GM21737 (cell line): ENCODE measurements at regions not wholly inside any gene's neighbourhood (a gene's known extent, or its start where the extent isn't known, plus 50 kb on each side); places are given as distances from the start of the nearest gene placed in this dataset.
A peak's percentile ranks its signal among the peaks of the same experiment; 100 is the strongest.

ENCODE experiments used
- ATAC-seq: cut with Tn5 transposase; IDR thresholded peaks from one replicate; pipeline ENCODE4 v1.9.1; 2021; ENCODE audit warnings: mild to moderate bottlenecking, moderate library complexity; ENCODE audit not compliant: unreplicated experiment

DNA sequence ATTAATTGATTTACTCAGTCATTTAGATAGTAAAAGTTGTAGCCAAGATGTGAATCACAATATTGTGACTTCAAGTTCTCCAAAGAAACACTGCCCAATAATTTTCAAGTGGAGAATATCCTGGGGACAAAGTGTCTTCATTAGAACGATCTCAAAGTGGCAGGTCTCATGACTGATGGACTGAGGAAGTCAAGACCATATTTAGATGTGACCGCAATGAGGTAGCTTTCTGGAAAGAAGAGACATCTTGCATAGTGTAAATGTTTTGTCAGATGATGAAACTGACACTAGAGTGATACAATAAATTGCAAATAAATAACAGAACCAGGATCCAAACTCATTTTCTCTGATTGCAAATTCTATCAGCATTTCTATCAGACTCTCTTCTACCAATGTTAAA is 1476.9 kb downstream of the EFNB2 start:
- ATAC-seq: no peak

DNA sequence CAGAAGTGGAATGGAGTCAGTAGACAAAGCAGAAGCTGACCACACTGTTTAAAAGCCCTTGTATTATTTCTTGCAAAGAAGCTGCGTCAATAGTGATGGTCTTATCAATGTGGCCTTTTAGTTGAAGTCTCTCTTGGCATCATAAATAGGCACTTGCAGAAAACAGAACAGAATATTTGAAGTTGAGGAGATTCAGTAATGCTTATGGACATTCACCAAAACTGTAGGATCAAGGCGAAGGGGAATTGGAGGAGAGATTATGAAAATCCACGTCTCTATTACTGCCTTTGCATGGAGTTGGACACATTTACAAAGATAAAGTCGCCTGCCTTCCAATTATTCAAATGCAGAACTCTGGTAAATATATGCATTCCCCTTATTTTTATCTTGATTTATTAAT is 1482.8 kb downstream of the EFNB2 start:
- ATAC-seq: no peak

DNA sequence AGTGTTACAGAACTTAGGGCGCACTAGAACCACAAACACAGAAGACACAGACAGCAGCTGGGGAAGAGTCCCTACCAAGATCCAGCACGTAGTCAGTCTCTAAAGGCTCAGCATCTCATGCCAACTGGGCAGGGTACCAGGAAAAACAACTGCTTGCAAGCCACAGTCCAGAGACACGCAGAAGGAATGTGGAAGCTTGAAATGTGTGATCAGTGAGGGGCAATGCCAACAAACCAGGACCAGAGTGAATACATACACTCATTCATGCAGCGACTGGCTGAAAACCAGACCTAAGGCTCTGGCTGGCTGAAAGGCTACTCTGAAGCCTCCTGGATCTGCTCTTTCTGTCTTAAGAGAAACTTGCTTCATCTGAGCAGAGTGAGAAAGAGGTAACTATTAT is 1484.8 kb downstream of the EFNB2 start:
- ATAC-seq: no peak

DNA sequence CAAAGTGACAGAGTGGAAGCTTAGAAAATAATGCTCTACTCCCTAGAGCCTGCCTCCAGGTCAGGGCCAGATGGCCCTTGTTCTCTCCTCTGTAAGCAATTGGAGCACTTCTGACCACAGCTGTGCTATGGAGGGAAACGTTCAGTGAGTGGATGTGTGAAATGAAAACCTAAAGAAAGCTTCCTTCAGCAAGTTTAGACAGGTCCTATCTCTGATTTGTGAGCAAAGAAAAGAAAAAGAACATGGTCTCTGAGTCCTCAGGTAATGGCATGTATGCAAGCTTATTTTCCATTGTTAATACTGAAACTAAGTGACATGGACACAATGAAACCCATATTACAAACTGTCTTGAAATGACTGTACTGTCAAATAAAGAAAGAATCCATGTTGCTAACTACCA is 1486.8 kb downstream of the EFNB2 start:
- ATAC-seq: peak; percentile 75

GRCh38 chr13:105047676-105048295 is 1487.7 kb downstream of the EFNB2 start:
- ATAC-seq: no peak

GRCh38 chr13:105037110-105037509 is 1498.4 kb downstream of the EFNB2 start:
- no peak for ATAC-seq

DNA sequence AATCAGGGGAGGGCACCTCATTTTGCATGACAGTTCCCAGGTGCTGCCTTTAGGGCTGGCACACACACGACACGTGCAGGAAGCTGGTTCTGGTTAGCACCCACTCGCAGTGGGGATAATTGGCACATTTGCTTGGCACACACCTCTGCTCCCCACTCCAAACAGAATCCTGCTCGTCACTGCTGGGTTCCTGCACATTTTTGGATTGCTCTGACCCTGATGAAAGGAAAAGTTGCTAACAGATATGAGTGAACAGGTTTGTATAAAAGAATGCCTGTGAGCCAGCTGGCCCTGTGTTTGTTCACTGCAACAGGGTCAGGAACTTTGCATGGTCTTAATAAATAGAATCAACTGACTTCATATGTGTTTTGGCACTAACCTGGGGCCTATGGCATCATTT is 1500.4 kb downstream of the EFNB2 start:
- no peak for ATAC-seq

DNA sequence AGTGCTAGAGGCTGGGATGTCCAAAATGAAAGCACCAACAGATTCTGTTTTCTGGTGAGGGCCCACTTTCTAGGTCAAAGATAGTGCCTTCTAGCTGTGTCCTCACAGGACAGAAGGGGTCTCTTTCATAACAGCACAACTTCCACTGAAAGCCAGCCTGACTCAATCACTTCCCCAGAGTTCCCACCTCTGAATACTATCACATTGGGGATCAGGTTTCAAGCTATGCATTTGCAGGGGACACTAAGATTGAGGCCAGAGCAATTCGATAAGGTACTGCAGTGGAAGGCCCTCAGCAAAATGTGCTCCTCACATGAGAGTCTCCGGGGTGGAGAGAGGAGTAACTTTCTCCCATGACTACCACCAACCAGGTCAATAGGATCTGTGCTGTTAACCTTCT is 1501.5 kb downstream of the EFNB2 start:
- no peak for ATAC-seq

- ATAC-seq: no peak
Observed at GRCh38 chr13:105031306-105031705, 1504.2 kb downstream of the EFNB2 start.

GRCh38 chr13:105030851-105031250 is 1504.6 kb downstream of the EFNB2 start:
- no peak for ATAC-seq

GRCh38 chr13:105019073-105019472 is 1516.4 kb downstream of the EFNB2 start:
- no peak for ATAC-seq

DNA sequence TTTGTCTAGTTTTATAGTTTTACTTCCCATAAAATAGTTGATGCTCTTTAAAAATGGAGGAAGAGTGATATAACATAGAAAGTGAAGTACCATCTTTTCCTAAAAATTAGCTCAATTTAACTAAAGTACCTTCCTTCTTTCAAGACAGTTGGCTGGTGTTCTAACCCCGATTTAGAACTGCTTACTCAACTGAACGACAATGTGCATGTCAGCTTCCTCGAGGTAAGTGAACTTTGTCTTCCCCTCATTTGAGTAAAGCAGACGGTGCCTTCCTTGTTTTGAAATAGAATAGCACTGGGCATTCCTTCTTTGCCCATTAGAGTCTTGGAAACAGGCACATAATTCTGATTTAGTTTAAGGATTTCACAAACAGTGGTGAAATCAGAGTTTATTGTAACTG is 1519.2 kb downstream of the EFNB2 start:
- ATAC-seq: no peak

DNA sequence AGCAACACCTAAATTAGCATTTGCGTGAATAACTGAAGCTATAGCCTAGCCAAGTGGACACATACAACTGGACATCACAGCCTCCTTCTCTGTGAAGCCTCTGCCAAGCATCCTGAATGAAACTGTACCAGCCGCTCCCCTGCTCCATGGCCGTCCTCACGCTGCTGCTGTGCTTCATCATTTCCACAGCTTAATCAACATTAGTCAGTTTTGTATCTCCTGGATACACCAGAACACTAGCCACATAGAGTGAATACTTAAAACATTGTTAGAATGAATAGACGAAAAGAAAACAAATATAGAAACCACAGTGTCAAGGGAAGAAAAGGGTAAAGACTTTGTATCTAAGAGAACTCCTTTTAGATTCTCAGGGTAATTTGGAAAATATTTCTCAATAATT is 1526.9 kb downstream of the EFNB2 start:
- no peak for ATAC-seq

DNA sequence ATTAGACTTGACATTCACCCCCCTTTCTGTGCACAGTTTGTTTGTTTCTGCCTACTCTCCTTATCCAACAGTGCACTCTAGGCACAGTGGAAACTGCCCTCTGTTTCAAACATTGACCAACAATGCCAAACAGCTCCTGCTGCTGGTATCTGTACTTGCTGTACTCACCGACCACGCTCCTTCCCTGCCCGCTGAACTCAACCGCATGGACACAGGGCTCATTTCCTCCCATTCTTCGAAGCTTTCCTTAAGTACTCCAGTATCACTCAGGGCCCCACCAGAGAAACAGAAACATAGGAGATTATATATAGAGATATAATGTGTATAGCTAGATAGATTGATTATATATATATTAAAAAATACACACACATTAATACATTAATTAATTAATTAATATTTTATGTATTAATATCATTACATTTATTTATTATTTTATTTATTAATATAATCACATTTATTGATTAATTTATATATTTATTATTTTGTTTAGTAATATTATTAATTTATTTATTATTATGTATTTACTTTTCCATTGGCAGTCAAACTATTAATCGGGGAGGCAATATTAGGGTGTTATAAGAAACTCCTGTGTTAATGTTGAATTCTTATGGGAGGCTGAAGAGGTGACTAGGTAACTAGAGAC is 1528.2 kb downstream of the EFNB2 start:
- no peak for ATAC-seq

DNA sequence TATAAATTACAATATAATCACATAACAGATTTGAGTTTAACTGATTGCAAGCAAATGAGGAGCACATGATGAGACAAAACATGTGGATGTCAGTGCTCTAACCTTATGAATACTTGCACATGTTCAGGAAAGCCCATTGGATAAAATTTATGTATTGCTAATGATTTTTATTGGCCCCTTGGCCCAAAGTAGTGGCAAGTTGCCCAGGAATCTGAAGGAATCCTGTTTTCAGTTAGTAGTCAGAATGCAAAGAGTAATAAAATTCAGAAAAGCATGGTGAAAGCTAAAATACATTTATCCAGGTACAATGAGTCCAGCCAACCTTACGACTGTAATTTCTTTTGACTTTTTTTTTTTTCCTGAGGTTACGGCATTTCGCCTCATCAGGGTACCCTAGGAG is 1539.4 kb downstream of the EFNB2 start:
- ATAC-seq: no peak

DNA sequence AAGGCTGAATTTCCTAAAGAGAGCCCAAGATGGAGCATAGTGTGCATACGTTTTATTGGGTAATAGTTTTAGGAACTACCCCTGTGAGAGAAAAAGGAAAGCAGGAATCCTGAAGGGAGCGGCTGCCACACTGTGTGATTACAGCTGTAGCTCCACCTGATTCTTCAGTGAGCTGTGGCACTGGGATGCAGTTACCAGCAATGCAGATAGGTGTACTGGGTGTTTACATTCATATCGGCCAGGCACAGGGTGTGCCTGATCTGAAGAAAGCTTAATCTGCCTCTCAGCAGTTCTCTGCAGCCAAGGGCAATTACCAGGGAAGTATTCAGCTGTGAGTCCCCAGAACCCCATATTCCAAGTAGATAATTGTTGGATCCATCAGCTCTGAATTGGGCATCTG is 1541.8 kb downstream of the EFNB2 start:
- ATAC-seq: no peak

DNA sequence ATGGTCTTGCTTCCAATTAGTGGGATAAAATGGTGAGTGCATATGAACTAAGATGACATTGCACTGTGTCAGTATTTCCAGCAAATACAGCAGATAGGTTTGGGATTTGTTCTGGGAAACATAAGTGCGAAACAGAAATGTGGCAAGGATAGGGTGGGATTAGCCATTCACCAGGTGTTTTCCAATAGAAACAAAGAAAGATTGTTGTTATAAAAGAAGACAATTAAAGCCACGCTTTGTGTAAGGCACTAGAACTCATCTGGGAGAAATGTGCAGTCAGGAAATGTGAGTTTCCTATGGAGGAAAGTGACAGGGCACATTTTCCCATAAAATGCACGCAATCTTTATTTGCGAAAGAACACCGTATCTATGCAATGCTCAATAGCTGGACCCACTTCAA is 1547.8 kb downstream of the EFNB2 start:
- no peak for ATAC-seq

- ATAC-seq: peak; percentile 87
Observed at GRCh38 chr13:104984296-104984818, 1551.1 kb downstream of the EFNB2 start.

DNA sequence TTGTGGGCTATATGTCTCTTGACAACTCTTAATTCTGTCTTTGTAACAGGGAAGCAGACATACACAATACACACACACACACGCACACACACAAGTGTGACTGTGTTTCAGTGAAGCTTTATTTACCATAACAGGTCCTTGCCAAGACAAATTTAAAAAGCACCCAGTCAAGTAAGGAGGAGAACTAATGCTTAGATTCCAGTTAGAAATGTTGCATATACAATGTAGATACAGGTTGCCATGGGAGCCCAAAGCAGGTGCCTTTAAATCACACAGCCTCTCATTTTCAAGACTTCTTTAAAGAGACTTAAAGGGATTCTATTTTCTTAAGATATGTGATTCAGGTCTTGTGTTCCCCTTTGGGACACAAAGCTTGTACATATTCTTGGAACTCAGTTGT is 1551.9 kb downstream of the EFNB2 start:
- no peak for ATAC-seq

DNA sequence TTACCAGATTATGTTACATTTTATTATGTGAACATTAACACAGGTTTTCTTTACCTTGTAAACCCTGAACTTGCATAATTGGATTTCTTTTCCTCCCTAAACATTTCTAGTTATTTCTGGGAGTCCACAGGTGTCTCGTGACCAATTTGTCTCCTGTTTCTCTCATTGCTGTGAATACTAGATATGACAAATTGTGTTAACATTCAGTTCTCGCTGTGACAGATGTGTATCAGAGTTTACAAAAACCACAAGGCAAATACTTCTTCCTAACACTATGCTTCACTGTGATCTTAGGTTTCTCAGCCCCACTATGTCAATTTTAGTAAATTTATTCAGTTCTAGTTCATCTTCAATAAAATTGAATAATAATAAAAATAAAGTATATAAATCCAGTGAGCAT is 1554.9 kb downstream of the EFNB2 start:
- no peak for ATAC-seq

- no peak for ATAC-seq
Observed at GRCh38 chr13:104979281-104980030, 1556.0 kb downstream of the EFNB2 start.

GRCh38 chr13:104976986-104977385 is 1558.5 kb downstream of the EFNB2 start:
- no peak for ATAC-seq
